Esophagus squamous epithelium (tissue), 5 donors: ENCODE measurements at regions not wholly inside any gene's neighbourhood (a gene's known extent, or its start where the extent isn't known, plus 50 kb on each side); places are given as distances from the start of the nearest gene placed in this dataset.

Source experiments
- DNase-seq: peaks from one replicate; lab custom pipeline; 2025; lab: John Stamatoyannopoulos, UW
- H3K27ac ChIP-seq, 4 donors: fragments of 200-600 bp; sonication (generic); one replicate each; pipeline ENCODE4 v1.5.1; 2016 to 2019; ENCODE audit warnings: mild to moderate bottlenecking in 1 of 4
- H3K27me3 ChIP-seq, 4 donors: fragments of 200-600 bp; sonication (generic); 1 replicate in 3 of 4; 2 replicates in 1 of 4; pipeline versions ENCODE4 v1.5.1 to v1.6.0; 2017 to 2021; ENCODE audit warnings: antibody characterized with exemption in 1 of 4
- H3K36me3 ChIP-seq, 3 donors: fragments of 200-600 bp; sonication (generic); one replicate each; pipeline ENCODE4 v1.5.1; 2016 to 2019
- H3K4me1 ChIP-seq, 3 donors: fragments of 200-600 bp; sonication (generic); one replicate each; pipeline ENCODE4 v1.5.1; 2017 to 2019
- H3K4me3 ChIP-seq, 4 donors: fragments of 200-600 bp; sonication (generic); 1 replicate in 3 of 4; 2 replicates in 1 of 4; pipeline ENCODE4 v1.5.1; 2016 to 2019; ENCODE audit warnings: mild to moderate bottlenecking in 2 of 4, moderate library complexity in 1 of 4
- H3K9me3 ChIP-seq, 3 donors: fragments of 200-600 bp; sonication (generic); one replicate each; pipeline ENCODE4 v1.5.1; 2016 to 2019
- POLR2A ChIP-seq, 4 donors: fragments of 450-650 bp; IDR thresholded peaks; one replicate each; pipeline ENCODE4 v1.6.1; 2017; ENCODE audit warnings: antibody characterized with exemption in 4 of 4, mild to moderate bottlenecking in 4 of 4, moderate library complexity in 3 of 4
- whole genome bisulfite sequencing, 2 donors: methylation state at CpG; one replicate each; pipeline ENCODE4 v1.1.5; 2018; 5-methylcytosine and 5-hydroxymethylcytosine counted together
- intact Hi-C: fragments of 100-400 bp; cut with DNase I; formaldehyde crosslinking; loops from one replicate; pipeline ENCODE4 v1.15.0; 2022
- TF ChIP-seq, protein P1 (sequence below), 6 experiments: fragments of 450-650 bp in 4 of 6; fragments of 200-600 bp in 2 of 6; sonication (generic) in 2 of 6; IDR thresholded peaks; one replicate each; pipeline ENCODE4 v1.5.1; 2016 to 2019; ENCODE audit warnings: antibody characterized with exemption in 6 of 6, mild to moderate bottlenecking in 4 of 6, moderate library complexity in 4 of 6
- donor health status: DM: yes; HTN: yes; CAD: no.

DNA sequence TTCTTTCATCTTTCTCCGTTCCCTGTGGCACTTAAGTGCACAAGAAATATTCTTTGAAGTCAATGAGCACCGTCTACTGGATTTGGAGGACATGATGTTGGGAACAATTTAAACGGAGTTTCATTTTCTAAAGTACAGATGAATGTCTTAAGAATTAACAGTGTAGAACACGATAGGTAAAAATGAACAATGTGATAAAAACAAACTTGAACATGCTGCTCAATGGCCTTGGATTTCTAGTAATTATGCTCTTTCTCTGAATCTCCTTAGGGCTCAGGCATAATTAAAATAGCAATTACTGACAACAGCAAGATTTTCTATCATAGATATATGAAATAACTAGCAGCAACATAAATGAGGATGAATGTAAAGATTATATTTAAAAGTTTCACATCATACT is 142.2 kb upstream of the CDH6 start:
- Histone ChIP-seq H3K4me3 (no peak overlapping the region), H3K27ac (no peak overlapping the region), H3K9me3 (no peaks in the 10 kb centered on the region), H3K27me3 (no peaks in the 10 kb centered on the region), H3K36me3 (no peaks in the 10 kb centered on the region), H3K4me1 (no peaks in the 10 kb centered on the region)
- no peak for TF ChIP-seq POLR2A (IDR thresholded peaks at IDR 0.05)
- TF ChIP-seq, protein P1, sequence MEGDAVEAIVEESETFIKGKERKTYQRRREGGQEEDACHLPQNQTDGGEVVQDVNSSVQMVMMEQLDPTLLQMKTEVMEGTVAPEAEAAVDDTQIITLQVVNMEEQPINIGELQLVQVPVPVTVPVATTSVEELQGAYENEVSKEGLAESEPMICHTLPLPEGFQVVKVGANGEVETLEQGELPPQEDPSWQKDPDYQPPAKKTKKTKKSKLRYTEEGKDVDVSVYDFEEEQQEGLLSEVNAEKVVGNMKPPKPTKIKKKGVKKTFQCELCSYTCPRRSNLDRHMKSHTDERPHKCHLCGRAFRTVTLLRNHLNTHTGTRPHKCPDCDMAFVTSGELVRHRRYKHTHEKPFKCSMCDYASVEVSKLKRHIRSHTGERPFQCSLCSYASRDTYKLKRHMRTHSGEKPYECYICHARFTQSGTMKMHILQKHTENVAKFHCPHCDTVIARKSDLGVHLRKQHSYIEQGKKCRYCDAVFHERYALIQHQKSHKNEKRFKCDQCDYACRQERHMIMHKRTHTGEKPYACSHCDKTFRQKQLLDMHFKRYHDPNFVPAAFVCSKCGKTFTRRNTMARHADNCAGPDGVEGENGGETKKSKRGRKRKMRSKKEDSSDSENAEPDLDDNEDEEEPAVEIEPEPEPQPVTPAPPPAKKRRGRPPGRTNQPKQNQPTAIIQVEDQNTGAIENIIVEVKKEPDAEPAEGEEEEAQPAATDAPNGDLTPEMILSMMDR (IDR thresholded peaks at IDR 0.05): no peak
- no peak for DNase-seq
- intact Hi-C loops: no loop called here
- 69% methylated on average over 4 of the region's 4 CpGs for WGBS, 2 donors

DNA sequence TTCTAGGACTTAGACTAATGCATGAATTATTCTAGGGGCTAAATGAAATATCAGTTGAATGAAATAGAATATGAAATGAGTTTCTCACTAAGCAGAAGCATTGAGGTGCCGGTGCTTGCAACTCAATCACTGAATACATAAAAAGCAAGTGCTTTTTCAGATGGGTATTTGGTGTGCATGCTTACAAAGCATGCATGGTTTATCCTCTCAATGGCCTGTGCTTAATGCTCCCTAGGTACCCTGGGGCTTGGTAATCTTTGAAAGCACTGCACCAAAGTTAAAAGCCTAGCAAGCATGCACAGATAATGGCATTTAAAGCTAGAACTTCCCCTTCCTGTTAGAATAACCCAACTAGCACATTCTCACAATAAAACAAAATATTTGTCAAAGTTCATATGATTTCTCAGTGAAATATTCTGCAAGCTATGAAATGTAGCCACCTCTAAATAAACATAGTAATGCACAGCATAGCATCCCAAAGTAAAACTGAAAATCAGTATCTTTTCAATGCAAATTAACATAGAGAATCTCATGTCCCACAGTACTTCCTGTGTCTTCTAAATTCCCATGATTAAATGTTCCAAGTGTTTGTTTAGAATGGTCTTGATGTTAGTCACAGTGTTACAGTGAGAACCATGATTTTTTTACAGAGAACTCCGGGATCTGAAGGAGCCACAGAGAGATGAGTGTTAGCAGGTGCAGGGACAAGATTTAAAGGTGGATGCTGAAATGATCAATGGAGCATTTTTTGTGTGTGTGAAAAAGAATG is 143.4 kb upstream of the CDH6 start:
- Histone ChIP-seq H3K27me3 (no peaks in the 10 kb centered on the region), H3K27ac (no peak overlapping the region), H3K4me3 (no peak overlapping the region), H3K4me1 (no peaks in the 10 kb centered on the region), H3K9me3 (no peaks in the 10 kb centered on the region), H3K36me3 (no peaks in the 10 kb centered on the region)
- intact Hi-C loops: no loop called here
- TF ChIP-seq POLR2A (IDR thresholded peaks at IDR 0.05): no peak
- TF ChIP-seq, protein P1 (IDR thresholded peaks at IDR 0.05): no peak
- DNase-seq: no peak
- WGBS, 2 donors: 31 to 63% methylated on average over 2 of the region's 2 CpGs

DNA sequence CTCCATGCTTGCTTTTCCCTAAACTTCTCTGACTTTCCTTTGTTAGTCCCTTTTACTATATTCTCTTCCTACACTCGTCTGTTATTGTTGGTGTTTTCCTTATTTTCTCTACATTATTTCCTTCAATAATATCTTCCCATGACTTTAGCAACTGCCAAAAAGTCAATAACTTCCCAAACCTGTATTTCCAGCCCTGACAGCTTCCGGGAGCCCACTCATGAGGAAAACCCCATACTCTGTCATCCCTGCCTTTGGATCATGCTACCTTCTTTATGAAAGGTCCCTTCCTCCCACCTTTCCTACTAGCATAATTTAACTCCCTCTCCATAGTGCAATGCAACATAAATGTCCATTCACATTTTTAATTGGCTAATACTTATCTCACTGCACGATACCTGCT is 144.0 kb upstream of the CDH6 start:
- intact Hi-C loops: no loop called here
- 34 to 49% methylated on average over 3 of the region's 3 CpGs for WGBS, 2 donors
- TF ChIP-seq, protein P1 (IDR thresholded peaks at IDR 0.05): no peak
- no peak for TF ChIP-seq POLR2A (IDR thresholded peaks at IDR 0.05)
- Histone ChIP-seq H3K4me3 (no peak overlapping the region), H3K36me3 (no peaks in the 10 kb centered on the region), H3K27ac (no peak overlapping the region), H3K9me3 (no peaks in the 10 kb centered on the region), H3K27me3 (no peaks in the 10 kb centered on the region), H3K4me1 (no peaks in the 10 kb centered on the region)
- DNase-seq: no peak

DNA sequence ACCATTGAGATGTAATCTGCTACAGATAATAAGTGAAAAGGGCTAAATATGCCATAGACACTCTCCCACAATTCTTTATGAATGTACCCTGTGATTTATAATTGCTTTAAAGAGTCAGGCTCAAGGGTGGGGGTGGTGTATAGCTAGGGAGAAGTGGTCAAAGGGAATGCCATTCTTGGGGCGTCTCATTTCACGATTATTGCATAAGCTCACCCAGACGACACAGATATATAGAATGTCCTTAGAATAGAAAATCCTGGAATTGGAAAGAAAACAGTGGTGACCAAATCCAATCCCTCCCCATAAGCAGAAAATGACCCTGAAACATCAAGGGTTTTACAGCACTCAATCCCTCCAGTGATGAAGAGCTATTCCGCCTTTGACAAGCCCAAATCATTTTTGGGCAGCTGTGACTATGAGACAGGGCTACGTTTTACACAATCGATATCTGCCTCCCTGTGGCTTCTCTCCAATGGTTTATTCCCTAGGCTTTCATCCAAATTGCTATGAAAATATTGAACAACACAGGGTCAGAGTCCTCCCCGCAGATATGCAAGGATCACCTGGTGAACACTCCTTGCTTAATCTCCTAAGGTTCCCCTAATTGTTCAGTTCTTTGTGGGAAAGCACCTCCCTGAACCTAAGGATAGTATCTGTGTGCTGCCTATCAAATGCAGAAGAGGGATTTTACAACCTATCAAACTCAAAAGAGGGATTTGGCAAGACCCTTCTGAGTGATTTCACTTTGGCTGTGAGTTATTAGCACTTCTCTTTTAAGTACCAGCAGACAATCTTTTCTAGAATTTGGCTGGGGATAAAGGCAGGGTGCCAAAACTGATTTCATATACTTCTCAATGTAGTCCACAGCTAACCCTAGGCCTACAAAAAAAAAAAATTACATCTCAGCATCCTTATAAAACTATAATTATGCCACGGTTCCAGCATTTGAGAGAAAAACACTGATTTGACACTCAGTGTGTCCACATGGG is 144.9 kb upstream of the CDH6 start:
- Histone ChIP-seq H3K27ac (no peak overlapping the region), H3K4me1 (no peaks in the 10 kb centered on the region), H3K9me3 (no peaks in the 10 kb centered on the region), H3K4me3 (no peak overlapping the region), H3K36me3 (no peaks in the 10 kb centered on the region), H3K27me3 (no peaks in the 10 kb centered on the region)
- intact Hi-C loops: no loop called here
- DNase-seq: no peak
- TF ChIP-seq, protein P1 (IDR thresholded peaks at IDR 0.05): no peak
- TF ChIP-seq POLR2A (IDR thresholded peaks at IDR 0.05): no peak
- WGBS, 2 donors: 62 to 67% methylated on average over 8 of the region's 8 CpGs

DNA sequence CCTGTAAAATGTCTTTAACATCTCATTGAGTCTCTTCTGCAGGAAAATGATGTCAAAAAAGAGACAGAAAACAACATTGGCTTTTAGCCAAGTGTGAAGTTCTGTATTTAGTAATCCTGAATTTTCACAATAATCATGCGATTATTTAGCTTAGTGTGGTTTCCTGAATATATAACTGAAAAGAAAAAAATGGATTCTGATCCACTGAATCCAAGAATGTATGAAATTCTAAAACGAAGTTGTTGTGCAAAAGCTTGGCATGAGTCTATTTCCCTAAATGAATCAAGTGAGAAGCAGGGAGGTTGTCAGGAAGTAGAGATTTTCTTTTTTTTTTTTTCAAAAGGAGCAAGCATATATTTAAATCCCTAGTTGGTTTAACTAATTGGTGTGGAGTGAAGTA is 145.9 kb upstream of the CDH6 start:
- no peak for DNase-seq
- H3K27me3 ChIP-seq: no peaks in the 10 kb centered on the region
- H3K4me3 ChIP-seq: no peak overlapping the region
- no peak overlapping the region for H3K27ac ChIP-seq
- H3K4me1 ChIP-seq: no peaks in the 10 kb centered on the region
- no peaks in the 10 kb centered on the region for H3K9me3 ChIP-seq
- intact Hi-C loops: no loop called here
- 39 to 57% methylated on average over 2 of the region's 2 CpGs for WGBS, 2 donors
- TF ChIP-seq POLR2A (IDR thresholded peaks at IDR 0.05): no peak
- TF ChIP-seq, protein P1 (IDR thresholded peaks at IDR 0.05): no peak
- H3K36me3 ChIP-seq: no peaks in the 10 kb centered on the region
